Neural progenitor cell (in vitro differentiated cells): ENCODE measurements at regions not wholly inside any gene's neighbourhood (a gene's known extent, or its start where the extent isn't known, plus 50 kb on each side); places are given as distances from the start of the nearest gene placed in this dataset.

Experiments used
- EZH2phosphoT487 ChIP-seq: fragments of 200-600 bp; sonication (generic); IDR thresholded peaks from 2 replicates; pipeline ENCODE4 v1.6.1; 2017; ENCODE audit warnings: antibody characterized with exemption
- TF ChIP-seq, protein P1 (sequence below): fragments of 200-600 bp; sonication (generic); IDR thresholded peaks from 2 replicates; pipeline ENCODE4 v1.5.1; 2017; ENCODE audit warnings: antibody characterized with exemption, mild to moderate bottlenecking

GRCh38 chr13:54859827-54860226, 1831.2 kb downstream of the OLFM4 start:
- TF ChIP-seq, protein P1, sequence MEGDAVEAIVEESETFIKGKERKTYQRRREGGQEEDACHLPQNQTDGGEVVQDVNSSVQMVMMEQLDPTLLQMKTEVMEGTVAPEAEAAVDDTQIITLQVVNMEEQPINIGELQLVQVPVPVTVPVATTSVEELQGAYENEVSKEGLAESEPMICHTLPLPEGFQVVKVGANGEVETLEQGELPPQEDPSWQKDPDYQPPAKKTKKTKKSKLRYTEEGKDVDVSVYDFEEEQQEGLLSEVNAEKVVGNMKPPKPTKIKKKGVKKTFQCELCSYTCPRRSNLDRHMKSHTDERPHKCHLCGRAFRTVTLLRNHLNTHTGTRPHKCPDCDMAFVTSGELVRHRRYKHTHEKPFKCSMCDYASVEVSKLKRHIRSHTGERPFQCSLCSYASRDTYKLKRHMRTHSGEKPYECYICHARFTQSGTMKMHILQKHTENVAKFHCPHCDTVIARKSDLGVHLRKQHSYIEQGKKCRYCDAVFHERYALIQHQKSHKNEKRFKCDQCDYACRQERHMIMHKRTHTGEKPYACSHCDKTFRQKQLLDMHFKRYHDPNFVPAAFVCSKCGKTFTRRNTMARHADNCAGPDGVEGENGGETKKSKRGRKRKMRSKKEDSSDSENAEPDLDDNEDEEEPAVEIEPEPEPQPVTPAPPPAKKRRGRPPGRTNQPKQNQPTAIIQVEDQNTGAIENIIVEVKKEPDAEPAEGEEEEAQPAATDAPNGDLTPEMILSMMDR: no peak
- TF ChIP-seq EZH2phosphoT487: no peak
